Breast epithelium (tissue), 3 donors: ENCODE measurements at regions not wholly inside any gene's neighbourhood (a gene's known extent, or its start where the extent isn't known, plus 50 kb on each side); places are given as distances from the start of the nearest gene placed in this dataset.

Source experiments
- POLR2A ChIP-seq: fragments of 450-650 bp; IDR thresholded peaks from one replicate; pipeline ENCODE4 v1.6.1; 2016; ENCODE audit warnings: antibody characterized with exemption, mild to moderate bottlenecking, moderate library complexity
- POLR2AphosphoS5 ChIP-seq, 3 donors: sonication (generic); formaldehyde crosslinking; IDR thresholded peaks; one replicate each; pipeline ENCODE4 v1.6.1; 2017; ENCODE audit warnings: antibody characterized with exemption in 3 of 3
- TF ChIP-seq, protein P1 (sequence below), 3 donors: fragments of 450-650 bp; IDR thresholded peaks; one replicate each; pipeline ENCODE4 v1.5.1; 2016 to 2017; ENCODE audit warnings: antibody characterized with exemption in 3 of 3, mild to moderate bottlenecking in 3 of 3, moderate library complexity in 3 of 3

DNA sequence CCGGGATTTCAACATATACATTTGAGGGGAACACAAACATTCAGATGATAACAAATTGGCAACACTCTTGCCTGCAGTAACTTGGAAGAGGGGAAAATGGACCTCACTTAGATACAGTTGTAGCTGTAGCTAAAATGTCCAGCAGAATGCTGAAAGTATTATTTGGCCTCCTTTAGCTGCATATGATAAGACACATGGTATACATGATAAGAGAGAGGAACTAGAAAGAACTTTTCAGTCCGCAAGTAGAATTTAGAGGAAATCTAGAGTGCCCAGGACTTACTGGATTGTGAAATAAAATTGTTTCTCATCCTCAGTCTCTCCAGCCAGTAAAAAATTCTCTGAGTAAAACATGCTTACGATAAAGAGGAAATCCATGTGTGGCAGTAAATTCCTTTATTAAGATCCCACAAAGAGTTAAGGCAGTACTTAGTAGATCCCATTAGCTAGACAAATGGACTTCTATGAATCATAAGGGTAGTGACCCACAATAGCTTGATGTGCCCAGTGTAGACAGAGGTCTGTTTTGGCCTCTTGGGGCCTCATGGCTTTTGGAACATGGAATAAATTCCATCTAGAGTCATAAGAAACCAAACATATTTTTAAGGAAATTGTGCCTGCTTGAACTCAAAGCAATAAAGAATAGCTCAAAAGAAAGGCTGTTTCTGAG lies 87.9 kb upstream of the RBM24 start:
- TF ChIP-seq POLR2A, result no peak
- TF ChIP-seq, protein P1, sequence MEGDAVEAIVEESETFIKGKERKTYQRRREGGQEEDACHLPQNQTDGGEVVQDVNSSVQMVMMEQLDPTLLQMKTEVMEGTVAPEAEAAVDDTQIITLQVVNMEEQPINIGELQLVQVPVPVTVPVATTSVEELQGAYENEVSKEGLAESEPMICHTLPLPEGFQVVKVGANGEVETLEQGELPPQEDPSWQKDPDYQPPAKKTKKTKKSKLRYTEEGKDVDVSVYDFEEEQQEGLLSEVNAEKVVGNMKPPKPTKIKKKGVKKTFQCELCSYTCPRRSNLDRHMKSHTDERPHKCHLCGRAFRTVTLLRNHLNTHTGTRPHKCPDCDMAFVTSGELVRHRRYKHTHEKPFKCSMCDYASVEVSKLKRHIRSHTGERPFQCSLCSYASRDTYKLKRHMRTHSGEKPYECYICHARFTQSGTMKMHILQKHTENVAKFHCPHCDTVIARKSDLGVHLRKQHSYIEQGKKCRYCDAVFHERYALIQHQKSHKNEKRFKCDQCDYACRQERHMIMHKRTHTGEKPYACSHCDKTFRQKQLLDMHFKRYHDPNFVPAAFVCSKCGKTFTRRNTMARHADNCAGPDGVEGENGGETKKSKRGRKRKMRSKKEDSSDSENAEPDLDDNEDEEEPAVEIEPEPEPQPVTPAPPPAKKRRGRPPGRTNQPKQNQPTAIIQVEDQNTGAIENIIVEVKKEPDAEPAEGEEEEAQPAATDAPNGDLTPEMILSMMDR (IDR thresholded peaks at IDR 0.05), result no peak
- TF ChIP-seq POLR2AphosphoS5 (IDR thresholded peaks at IDR 0.05), result no peak
